Activated CD4-positive, alpha-beta T cell treated with anti-CD3 and anti-CD28 coated beads, Interleukin-2, Interleukin-6, amounts not matched to agents 100 ng/mL and 50 ng/mL, durations not matched to agents 16 hours and 8 hours (primary cell): ENCODE measurements at regions not wholly inside any gene's neighbourhood (a gene's known extent, or its start where the extent isn't known, plus 50 kb on each side); places are given as distances from the start of the nearest gene placed in this dataset.

Experiments
- DNase-seq: peaks from one replicate; pipeline ENCODE4 v3.0.0-alpha.2; 2020

DNA sequence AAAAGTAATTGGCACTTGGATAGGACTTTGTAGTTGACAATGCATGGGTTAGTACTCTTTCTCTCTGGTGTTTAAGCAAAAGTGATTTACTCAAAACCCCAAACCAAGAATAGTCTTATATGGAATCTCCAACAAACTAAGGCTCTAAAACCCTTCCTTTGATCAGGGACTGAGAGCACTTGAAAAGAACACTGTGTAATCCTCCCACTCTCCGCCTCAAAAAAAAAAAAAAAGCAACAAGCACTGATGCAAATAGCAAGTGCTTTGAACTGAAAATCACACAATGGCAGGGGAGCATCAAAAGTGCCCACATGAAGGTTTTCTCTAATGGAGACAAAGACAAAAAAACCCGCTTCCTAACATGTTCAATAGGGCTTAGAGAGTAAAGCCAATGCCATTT lies 467.9 kb upstream of the AUTS2 start:
- no peak for DNase-seq

DNA sequence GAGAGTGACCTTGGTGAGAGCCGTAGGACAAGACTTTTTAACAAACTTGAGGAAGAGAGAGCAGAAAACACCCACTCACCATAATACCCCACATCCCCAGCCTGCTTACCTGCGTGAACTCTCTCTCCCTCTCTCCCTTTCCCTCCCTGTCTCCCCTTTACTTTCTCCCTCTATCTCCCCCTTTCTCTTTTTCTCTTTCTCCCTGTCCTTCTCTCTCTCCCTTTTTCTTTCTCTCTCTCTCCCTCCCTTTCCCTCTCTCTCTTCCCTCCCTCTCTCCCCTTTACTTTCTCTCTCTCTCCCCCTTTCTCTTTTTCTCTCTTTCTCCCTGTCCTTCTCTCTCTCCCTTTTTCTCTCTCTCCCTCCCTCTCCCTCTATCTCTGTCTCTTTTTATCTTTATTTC lies 464.0 kb upstream of the AUTS2 start:
- DNase-seq, result no peak

DNA sequence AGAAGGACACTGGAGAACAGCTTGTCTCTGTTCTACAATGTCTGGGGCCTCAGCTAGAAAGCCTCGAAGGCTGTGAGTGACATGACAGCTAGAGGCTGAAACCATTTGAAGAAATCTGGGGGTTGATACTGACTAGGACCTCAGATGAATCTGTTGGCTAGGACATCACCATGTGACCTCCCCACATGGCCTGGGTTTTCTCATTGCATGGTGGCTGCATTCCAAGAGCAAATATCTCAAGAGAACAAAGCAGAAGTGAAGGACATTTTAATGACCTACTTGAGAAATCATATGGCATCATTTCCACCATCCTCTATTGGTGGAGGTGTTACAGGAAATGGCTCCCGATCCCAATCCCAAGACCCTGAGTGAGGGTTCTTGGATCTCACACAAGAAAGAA lies 450.6 kb upstream of the AUTS2 start:
- no peak for DNase-seq

DNA sequence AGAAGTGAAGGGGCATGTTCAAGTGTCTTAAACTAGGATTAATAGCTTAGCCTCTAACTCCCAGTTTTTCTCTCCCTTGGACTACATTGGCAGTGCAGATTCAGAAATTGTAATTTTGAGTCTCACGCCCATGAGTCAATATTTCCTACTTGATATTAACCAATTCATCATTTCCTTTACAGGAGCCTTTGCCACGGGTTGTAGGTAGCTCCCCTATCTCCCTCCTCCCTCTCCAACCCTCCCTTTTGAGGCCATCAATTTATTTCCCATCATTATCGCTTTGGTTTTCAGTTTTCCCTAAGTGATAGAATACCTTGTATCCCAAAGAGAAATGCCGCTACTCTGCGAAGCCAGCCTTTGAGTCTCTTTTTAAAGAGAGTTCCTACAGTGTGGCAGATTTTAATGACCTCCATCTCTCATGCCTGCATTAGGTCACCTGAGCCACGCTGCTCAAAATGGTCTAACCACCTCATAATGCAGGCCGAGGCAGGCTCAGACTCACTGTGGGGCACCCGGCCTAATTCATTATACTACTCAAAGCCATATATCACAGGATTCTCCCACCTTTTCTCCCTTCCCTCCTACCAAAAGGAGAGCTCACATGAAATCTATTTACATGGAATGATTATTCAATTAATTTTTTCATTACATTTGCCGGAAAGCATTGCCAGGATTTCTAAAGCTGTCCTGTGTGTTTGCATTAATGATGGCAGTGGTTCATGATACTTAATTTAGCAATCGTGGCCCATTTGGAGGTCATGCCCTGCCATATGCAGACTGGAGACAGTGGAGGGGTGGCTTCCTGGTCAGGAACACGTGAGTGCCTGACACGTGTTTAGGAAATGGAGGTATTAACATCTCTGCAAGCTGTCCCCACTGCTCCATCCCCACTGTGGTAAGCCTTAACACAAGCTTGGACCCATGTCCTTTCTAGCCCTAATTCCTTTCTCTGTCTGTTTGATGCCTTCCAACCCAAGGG lies 448.2 kb upstream of the AUTS2 start:
- no peak for DNase-seq

DNA sequence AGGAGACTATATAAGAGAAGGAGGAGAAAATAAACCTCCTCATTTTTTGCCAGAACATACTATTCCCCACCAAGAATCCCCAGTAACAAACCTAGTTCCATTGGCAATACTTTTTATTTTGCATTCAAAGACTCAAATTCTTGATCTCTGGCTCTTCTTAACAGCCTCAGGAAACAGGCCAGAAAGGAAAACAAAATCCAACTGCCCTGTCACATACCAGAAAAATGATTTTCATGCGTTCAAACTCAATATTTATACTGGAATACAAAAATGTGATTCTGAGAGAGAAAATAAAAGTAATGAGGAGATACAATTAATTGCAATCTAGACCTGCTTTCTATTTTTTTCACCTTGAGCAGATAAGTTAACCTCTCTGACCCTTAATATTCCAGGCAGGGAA lies 435.9 kb upstream of the AUTS2 start:
- DNase-seq, result no peak

DNA sequence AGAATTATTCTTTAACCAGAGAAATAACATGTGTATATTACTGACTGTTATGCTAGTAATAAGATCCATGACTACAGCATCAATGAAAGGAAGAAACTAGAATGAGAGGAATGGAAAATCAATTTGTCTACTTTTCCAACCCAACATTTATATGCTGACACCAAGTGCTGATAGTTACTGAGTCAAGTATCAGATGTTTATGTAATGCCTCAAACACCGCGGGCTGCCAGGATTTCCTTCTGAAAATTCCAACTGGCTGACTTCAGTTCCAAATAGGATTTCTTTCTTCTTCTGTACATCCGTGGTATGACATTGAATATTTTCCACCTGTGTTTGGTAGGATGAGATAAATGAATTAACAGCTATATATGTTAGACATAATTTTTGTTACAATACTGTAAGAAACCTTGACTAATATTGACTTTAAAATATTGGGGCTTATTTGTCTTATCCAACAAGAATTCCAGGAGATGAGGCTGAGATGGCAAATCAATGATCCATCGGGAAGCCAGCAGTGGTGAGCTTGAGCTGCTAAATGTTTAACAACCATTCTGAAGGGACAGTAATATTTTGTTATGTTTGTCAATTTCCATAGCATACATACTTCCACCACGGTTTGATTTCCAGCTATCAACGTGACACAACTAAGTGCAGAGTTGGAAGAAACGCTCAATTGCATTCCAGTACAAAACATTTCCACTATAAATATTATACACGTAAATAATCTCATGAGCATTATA lies 435.2 kb upstream of the AUTS2 start:
- no peak for DNase-seq

DNA sequence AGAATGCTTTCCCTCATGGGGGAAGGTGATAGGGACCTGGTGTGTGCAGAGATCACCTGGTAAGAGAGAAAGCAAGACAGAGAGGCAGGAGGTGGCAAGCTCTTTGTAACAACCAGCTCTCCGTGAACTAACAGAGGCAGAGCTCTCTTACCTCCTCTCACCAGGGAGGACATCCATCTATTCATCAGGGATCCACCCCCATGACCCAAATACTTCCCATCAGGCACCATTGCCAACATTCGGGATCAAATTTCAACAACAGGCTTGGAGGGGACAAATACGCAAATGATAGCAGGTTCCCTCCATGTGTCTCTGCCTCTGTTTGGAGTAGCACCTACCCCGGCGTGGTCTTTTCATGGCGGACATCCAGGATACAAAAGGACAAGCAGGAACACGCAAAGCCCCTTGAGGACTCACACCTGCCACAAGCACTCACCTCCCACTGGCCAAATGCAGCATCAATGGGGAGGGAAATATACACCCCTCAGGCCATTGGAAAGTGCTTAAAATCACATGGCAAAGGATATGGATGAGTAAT lies 431.2 kb upstream of the AUTS2 start:
- no peak for DNase-seq

DNA sequence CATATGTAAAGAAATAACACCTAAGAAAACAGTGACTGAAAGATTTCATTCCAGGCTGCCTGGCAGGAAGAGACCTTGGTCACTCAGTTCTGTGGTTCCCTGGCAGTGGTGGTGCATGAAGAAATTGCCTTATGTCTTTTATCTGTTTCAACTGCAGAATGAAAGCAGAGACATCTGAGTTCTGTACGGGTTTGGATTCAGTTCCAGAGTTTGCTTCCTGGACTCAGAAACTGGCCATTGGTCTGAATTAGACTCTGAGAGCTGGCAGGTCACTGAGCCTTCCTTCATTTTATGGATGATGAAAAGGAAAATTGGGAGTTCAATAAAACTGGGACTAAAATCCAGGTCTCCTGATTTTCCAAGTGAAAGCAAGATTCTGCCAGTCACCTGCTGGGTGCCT lies 428.9 kb upstream of the AUTS2 start:
- DNase-seq, result no peak

DNA sequence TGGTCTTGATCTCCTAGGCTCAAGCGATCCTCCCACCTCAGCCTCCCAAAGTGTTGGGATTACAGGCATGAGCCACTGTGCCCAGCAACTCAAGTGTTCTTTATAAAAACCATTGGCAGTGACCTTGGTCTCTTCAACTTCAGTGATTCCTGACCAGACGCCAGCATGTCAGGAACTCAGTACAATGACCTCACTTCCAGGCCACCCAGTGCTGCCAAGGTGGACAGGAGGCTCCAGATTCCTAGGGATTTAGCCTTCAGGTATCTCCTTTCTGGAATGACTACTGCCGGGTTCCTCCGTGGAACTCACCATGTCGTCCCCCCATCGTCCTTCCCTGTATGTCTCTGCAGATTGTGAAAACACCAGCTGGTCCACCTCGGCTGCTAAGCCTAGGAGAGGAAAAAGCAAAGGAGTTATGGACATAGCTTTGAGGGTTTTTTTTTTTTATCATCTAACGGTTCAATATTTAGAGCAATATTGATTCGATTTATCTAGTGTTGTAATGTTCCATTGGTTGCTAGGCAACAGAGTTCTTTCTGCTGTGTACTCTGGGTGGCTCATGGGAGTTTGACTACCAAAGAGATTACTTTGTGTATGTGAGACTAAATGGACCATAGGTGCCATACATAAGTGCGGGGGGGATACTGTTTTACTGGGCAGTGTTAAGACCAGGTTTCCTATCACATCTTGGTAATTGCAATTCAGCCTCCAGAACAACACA lies 425.8 kb upstream of the AUTS2 start:
- no peak for DNase-seq

DNA sequence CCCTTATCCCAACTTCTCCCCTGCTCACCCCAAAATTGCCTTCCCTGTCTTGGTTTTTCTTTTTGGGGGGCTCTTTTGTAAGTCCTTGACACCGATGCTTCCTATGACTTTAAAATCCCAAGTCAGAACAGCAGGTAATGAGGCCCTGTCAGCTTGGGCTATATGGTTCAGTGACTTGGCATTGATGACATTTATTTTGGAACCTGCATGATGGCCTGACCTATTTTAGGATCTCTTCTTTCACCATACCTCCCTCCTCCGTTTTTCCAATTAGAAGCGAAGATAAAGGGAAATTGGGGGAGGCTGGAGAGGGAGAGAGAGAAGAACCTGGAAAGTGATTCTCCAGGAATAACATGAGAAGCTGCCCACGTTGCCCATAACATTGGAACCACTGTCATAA lies 424.9 kb upstream of the AUTS2 start:
- no peak for DNase-seq

DNA sequence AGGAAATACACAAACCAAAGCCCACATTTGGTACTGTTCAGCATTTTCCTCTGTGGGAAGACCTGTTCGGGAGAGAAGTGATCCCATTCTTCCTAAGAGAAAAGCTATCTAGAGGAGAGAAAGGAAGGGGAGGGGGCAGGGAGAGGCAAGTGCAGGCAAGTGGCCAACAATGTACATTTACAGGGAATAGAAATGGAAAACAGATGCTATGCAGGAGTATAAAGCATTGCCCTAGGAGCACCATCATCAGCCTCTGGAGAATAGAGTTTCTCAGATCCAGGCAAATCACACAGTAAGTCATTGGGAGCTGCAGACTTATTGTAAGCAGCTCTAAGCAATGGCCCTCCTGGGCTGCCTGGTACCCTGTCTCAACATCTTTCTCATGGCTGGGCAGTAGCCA lies 424.4 kb upstream of the AUTS2 start:
- DNase-seq, result no peak

DNA sequence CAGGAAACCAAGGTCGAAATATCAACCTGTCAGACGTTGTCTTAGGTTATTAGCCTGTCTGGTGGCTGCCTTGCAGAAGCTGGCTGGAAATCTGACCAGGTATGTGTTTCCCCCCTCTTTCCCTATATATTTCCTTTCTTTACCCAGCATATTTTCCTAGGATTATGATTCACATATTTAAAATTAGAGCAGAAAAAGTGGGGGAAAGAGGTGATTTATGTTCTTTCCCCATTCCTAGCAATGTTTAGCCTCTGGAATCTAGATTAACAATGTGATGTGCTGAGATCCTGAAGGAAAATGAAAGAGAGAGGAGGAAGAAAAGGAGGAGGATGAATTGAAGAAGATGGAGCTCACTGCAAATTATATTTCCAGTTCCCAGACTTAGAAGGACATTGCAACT lies 421.4 kb upstream of the AUTS2 start:
- DNase-seq, result no peak

DNA sequence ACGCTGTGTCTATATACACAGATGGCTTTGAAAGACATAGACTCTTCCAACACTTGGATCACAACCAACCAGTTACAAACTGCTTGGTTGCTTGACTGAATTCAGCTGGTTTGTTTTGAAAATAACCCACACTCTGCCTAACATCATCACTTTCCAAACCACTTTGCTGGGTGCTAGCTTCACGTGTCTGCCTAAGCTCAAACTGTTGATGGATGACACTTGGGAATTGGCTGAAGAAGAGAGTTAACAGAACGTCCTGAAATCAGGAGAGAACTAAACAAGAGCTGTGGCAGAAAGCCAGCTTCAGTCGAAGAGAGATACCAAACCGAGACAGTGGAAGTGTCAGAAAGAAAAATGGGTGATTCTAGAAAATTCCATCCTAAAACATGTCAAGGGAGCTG lies 420.8 kb upstream of the AUTS2 start:
- DNase-seq, result no peak

DNA sequence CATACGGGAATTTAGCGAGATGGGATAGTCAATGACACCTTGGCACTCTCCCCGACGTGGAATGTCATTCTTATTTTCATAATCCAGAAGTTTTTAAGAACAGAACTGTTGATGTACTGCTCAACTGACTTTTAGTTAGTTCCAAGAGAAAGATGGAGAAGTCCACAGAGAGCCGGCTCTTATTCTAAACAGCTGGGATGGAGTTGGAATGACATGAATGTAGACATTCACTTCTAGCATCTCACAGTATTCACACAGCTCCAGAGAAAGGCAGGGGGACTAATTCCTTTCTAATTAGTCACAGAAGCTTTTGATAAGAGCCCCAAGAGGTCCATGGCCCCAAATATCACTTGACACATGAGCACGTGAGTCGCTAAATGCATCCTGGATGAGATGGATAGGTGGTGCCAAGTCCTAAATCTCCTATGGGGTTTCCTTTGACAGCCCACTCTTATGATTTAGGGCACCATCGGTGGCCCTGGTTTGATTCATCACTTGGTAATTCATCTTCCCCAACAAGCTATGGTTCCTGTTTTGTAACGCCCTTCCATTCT lies 420.3 kb upstream of the AUTS2 start:
- no peak for DNase-seq

DNA sequence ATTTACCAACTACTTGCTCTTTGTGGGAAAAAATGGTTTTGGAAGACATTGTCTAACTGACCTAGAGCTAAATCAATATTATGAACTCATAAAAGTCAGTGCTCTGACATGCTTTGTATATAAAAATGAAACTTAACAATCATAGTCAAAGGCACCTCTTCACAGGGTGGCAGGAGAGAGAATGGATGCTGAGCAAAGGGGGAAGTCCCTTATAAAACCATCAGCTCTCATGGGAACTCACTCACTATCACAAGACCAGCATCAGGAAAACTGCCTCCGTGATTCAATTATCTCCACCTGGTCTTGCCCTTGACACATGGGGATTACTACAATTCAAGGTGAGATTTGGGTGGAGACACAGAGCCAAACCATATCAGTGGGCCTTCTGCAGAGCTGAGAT lies 417.6 kb upstream of the AUTS2 start:
- no peak for DNase-seq

DNA sequence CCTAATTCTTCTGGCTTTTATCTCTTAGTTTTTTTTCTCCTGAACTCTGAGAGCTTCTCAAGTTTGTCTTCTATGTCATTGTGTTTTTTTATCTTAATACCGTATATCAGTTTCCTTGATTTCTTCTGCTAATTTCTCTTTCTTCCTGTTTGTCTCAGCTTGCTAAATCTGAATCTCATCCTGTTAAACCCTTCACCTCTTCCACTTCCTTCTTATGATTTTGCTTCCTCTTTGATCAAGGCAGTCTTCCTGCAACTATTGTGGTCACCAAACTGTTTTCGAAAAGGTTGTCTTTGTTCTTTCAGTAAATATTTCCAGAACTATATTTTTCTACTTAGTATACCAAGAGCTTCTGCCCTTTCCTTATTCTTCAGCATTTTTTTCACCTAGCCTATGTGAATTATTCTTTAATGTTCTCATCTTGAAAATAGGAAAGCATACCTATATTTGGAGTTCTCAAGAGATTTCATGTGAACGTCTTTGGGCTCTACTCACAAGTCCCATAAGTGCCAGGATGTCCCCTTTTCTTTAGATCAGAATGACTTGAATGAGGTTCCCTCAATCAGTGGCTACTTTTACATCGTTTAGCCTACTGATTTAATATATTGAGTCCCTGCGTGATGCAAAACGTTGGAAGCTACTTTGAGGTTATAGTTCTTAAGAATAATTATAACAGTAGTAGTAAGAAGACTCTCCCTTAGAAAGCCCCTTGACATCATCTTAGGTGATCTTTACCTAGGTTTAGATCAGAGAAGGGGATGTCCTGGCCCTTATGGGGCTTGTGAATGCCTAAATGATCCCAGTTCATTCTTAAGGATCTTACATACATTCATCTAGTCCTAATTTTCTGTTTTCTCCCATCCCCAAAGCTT lies 415.4 kb upstream of the AUTS2 start:
- DNase-seq, result no peak

DNA sequence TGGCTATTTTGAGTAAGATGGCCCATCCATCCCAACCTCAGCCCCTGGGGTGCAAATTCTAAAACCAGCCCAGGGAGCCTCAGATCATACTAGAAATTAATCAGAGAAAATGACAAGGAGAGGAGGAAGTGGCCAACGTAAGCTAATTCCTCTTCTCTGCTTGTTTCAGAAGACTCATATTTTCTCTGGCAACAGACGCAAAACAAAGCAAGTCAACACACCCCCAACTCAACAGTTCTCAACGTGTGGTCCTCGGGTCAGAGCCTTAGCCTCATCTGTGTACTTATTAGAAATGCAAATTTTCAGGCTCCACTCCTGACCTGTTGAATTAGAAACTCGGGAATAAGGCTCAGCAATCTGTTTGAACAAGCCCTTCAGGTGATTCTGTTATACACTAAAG lies 413.9 kb upstream of the AUTS2 start:
- DNase-seq, result no peak

DNA sequence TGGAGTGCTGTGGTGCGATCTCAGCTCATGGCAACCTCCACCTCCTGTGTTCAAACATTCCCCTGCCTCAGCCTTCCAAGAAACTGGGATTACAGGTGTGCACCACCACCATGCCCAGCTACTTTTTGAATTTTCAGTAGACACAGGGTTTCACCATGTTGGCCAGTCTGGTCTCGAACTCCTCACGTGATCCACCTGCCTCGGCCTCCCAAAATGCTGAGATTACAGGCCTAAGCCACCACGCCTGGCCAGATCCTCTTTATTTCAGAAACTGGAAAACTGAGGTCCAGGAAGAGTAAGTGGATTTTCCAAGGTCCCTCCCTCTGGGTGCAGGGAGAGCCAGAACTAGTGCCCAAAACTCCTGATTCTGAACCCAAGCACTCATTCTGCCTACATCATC lies 413.1 kb upstream of the AUTS2 start:
- no peak for DNase-seq

DNA sequence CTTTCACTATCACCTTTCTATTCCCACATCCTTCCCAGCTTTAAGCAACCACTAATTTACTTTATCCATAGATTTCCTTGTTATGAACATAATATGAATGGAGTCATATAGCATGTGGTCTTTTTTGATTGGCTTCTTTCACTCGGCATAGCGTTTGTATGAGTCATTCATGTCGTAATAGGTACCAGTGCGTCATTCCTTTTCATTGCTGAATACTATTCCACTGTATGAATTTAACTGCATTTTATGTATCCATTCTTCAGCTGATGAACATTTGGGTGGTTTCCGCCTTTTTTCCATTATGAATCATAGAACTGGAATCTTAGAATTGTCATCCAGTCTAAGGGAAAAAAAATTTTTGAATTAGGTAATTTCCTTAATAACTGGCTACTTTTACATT lies 411.3 kb upstream of the AUTS2 start:
- DNase-seq, result no peak

DNA sequence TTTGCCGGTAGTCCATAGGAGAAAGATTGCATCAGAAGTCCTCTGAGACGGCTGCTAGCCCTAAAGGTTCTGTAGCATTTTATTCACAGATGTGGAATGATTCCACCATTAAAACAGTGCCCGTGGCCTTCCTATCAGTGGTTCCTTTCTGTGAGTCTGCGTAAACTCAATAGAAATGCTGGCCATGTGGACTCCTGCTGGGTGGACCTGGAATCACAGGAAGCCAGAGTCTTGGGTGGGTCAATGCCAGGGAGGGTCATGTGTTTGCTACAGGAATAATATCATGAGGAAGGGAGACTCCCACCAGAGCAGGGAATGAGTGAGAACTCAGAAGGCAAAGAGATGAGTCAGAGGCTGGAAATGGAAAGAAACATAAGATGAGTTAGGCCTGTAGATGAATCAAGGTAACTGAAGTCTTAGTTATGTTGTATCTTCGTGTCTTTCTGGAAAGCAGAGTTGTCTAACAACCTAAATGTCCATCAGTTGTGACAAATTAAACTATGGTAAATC lies 410.4 kb upstream of the AUTS2 start:
- no peak for DNase-seq

DNA sequence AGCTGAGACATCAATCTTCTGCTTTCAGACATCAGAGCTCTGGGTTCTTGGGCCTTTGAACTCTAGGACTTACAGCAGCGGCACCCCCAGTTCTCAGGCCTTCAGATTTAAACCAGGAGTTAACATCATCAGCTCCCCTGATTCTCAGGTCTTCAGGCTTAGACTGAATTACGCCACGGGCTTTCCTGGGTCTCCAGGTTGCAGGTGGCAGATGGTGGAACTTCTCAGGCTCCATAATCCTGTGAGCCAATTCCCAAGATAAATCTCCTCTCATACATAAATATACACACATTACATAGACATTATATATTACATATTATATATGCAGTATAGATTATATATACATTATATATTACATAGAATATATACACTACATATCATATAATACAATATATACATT lies 408.9 kb upstream of the AUTS2 start:
- DNase-seq, result no peak

DNA sequence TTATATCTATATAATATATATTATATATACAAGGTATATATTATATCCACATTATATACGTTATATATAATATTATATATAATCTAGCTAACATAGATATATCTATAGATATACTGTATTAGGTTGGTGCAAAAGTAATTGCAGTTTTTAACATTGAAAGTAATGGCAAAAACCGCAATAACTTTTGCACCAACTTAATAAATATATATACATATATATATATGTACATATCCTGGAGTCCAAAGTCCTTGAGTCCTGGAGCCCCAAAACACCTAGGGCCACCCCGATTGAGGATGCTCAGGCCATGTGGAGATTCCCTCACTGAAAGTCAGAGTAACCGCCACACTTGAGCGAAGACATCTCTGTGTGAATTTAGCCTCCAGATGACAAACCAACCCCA lies 408.2 kb upstream of the AUTS2 start:
- DNase-seq, result no peak
